ENCODE measurements at regions not wholly inside any gene's neighbourhood (a gene's known extent, or its start where the extent isn't known, plus 50 kb on each side); places are given as distances from the start of the nearest gene placed in this dataset.
A peak's percentile ranks its signal among the peaks of the same experiment; 100 is the strongest.

DNA sequence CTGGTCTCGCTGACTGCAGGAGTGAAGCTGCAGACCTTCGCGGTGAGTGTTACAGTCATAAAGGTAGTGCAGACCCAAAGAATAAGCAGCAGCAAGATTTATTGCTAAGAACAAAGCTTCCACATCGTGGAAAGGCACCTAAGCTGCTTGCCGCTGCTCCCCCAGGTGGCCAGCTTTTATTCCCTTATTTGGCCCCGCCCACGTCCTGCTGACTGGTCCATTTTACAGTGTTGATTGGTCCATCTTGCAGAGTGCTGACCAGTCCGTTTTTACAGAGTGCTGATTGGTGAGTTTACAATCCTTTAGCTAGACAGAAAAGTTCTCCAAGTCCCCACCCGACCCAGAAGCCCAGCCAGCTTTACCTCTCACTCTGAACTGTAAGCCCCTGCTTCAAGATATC, 227.8 kb downstream of the ABCC12 start:
- no peak for DNase-seq (ENCODE audit: low read depth)
- H3K4me3 ChIP-seq (ENCODE audit: low read depth, low read length) = no peak overlapping the region
- TF ChIP-seq, protein P1, sequence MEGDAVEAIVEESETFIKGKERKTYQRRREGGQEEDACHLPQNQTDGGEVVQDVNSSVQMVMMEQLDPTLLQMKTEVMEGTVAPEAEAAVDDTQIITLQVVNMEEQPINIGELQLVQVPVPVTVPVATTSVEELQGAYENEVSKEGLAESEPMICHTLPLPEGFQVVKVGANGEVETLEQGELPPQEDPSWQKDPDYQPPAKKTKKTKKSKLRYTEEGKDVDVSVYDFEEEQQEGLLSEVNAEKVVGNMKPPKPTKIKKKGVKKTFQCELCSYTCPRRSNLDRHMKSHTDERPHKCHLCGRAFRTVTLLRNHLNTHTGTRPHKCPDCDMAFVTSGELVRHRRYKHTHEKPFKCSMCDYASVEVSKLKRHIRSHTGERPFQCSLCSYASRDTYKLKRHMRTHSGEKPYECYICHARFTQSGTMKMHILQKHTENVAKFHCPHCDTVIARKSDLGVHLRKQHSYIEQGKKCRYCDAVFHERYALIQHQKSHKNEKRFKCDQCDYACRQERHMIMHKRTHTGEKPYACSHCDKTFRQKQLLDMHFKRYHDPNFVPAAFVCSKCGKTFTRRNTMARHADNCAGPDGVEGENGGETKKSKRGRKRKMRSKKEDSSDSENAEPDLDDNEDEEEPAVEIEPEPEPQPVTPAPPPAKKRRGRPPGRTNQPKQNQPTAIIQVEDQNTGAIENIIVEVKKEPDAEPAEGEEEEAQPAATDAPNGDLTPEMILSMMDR (IDR thresholded peaks at IDR 0.05; ENCODE audit: control insufficient read depth, extremely low read depth, insufficient read depth) = no peak

DNA sequence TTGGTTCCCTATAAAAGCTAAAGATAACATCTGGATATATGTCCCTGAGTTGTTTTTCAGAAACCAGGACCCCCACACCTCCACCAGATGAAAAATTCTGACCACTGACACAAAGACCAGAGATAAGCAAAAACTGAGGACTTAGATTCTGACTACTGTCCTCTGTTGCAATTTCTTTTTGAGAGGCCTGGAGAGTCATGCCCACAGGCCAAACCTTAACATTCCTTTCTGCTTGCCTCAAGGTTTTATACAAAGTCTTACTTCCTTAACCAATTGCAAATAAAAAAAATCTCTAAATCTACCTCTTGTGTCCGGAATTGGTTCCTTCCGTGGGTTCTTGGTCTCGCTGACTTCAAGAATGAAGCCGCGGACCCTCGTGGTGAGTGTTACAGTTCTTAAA, 228.5 kb downstream of the ABCC12 start:
- no peak overlapping the region for H3K4me3 ChIP-seq (ENCODE audit: low read depth, low read length)
- DNase-seq (ENCODE audit: low read depth) = no peak
- TF ChIP-seq, protein P1 (IDR thresholded peaks at IDR 0.05; ENCODE audit: control insufficient read depth, extremely low read depth, insufficient read depth) = no peak

DNA sequence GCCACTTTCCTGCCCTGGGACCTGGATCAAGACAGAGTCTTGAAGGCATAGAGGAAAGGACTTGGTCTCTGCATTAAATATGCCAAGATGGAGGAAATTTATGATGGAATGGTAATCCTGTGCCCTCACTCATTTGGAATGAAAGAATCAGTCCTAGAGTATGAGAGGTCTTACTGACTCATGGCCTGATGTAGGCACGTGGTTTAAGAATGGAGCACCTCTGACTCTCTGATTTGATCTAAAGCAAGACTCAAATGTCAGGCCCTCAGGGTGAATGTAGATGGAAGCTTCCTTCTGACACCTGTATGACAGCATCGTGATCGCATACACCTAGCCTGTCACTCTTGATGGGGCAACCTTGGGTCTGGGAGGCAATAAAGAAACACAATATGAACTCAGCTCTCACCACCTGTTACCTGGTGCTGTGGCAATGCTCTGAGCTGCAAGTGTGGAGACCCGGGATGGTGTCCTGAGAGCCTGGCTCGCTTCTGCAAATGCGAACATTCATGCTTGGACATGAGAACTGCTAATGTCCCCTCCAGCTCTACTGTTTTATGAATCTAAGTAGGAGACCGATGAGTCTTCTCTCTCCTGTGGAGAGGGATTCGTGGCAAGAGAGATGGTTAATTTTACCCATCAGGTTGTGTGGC, 229.9 kb downstream of the ABCC12 start:
- H3K4me3 ChIP-seq (ENCODE audit: low read depth, low read length) = no peak overlapping the region
- TF ChIP-seq, protein P1 (IDR thresholded peaks at IDR 0.05; ENCODE audit: control insufficient read depth, extremely low read depth, insufficient read depth) = no peak
- DNase-seq (ENCODE audit: low read depth) = no peak

DNA sequence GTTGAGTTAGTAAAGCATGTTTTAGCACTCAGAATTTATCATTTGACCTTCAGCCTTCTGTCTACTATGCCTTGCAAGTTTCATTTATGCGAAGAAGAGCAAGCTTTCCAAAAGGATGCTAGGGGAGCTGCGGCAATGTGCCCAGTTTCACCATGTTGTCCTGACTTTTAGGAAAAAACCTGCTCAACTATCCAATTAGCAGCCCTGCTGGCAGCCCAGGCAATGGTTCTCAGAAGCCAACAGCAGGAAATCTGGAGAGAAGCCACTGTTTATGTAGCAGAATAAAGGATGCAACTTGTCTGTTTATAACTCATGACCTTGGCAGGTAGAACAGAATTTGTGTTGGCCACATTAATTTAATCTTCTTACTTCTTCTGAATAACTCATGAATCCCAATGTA, 230.8 kb downstream of the ABCC12 start:
- DNase-seq (ENCODE audit: low read depth) = no peak
- no peak overlapping the region for H3K4me3 ChIP-seq (ENCODE audit: low read depth, low read length)
- TF ChIP-seq, protein P1 (IDR thresholded peaks at IDR 0.05; ENCODE audit: control insufficient read depth, extremely low read depth, insufficient read depth) = no peak

DNA sequence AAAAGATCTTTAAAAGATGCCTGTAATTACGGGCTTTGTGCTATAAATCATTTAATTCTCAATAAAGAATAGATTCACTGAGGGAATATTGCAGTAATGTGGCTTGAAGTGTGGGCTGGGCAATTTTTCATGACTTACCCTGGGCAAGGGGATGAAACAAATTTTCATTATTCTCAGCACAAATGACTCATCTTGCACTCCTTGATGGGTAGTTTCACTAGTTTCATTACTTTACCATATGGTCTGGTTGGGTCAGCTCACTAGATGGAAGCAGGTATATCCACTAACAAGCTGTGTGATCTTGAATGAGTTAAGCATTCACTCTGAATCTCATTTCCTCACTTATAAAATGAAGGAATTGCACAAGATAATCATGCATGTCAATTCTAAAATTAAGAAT, 234.3 kb downstream of the ABCC12 start:
- H3K4me3 ChIP-seq (ENCODE audit: low read depth, low read length) = no peak overlapping the region
- DNase-seq (ENCODE audit: low read depth) = no peak
- TF ChIP-seq, protein P1 (IDR thresholded peaks at IDR 0.05; ENCODE audit: control insufficient read depth, extremely low read depth, insufficient read depth) = no peak

DNA sequence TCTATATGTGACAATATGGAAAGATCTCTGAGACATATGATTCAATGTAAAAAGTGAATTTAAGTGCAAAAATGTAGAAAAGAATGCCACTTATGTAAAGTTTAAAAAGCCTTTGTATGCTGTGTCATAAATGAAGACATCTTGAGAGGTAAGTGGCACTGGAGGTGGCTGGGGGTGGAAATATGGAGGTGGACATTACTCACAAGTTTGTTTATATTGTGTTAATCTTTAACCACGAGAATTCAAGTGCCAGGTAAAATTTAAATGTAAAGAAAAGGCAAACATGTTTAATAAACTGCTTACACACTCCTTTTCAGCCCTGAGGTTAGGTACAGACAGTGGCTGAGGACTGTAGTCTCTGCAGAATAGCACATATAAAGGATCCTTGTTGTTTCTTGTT, 235.1 kb downstream of the ABCC12 start:
- H3K4me3 ChIP-seq (ENCODE audit: low read depth, low read length) = no peak overlapping the region
- TF ChIP-seq, protein P1 (IDR thresholded peaks at IDR 0.05; ENCODE audit: control insufficient read depth, extremely low read depth, insufficient read depth) = no peak
- DNase-seq (ENCODE audit: low read depth) = peak; percentile 38

DNA sequence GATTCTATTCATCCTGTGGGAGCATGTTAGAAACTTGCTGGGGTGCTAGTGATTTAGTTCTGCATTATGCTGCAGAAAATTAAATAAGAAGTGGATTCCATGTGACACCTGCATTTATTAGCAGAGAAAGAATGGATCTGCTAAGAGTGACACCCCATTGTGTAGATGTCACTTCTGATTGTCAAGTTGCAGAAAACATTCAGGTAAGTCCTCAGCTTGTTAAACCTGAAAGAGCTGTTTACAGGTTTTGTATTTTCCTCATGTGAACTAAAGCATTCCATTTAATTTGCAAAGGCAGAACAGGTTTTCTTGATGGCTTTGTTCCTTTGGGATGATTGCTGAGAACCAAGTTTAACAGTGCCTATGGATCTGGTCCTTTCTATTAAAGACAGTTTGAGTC, 238.7 kb downstream of the ABCC12 start:
- DNase-seq (ENCODE audit: low read depth) = no peak
- no peak overlapping the region for H3K4me3 ChIP-seq (ENCODE audit: low read depth, low read length)
- TF ChIP-seq, protein P1 (IDR thresholded peaks at IDR 0.05; ENCODE audit: control insufficient read depth, extremely low read depth, insufficient read depth) = no peak

All from LNCaP clone FGC (cell line).